Ascending aorta (tissue), 2 donors: ENCODE measurements at regions not wholly inside any gene's neighbourhood (a gene's known extent, or its start where the extent isn't known, plus 50 kb on each side); places are given as distances from the start of the nearest gene placed in this dataset.

Source experiments
- DNase-seq, 2 donors: peaks; one replicate each; pipeline ENCODE4 v3.0.0-alpha.2; 2019; ENCODE audit warnings: low spot score in 2 of 2
- H3K27ac ChIP-seq, 2 donors: fragments of 200-600 bp; sonication (generic); one replicate each; pipeline ENCODE4 v1.5.1; 2016 to 2017; ENCODE audit warnings: mild to moderate bottlenecking in 1 of 2
- H3K27me3 ChIP-seq: fragments of 200-600 bp; sonication (generic); one replicate; pipeline ENCODE4 v1.5.1; 2017
- H3K36me3 ChIP-seq, 2 donors: fragments of 200-600 bp; sonication (generic); one replicate each; pipeline ENCODE4 v1.5.1; 2016
- H3K4me1 ChIP-seq, 2 donors: fragments of 200-600 bp; sonication (generic); one replicate each; pipeline ENCODE4 v1.5.1; 2016 to 2017; ENCODE audit warnings: mild to moderate bottlenecking in 1 of 2
- H3K4me3 ChIP-seq, 2 donors: fragments of 200-600 bp; sonication (generic); one replicate each; pipeline ENCODE4 v1.5.1; 2016 to 2017; ENCODE audit warnings: mild to moderate bottlenecking in 1 of 2
- H3K9me3 ChIP-seq, 2 donors: fragments of 200-600 bp; sonication (generic); one replicate each; pipeline ENCODE4 v1.5.1; 2016
- CTCF ChIP-seq, 3 experiments: fragments of 200-600 bp in 2 of 3; fragments of 450-650 bp in 1 of 3; sonication (generic) in 2 of 3; IDR thresholded peaks; one replicate each; pipeline ENCODE4 v1.5.1; 2016 to 2019; ENCODE audit warnings: antibody characterized with exemption in 3 of 3, mild to moderate bottlenecking in 1 of 3, moderate library complexity in 1 of 3
- intact Hi-C: fragments of 100-400 bp; cut with DNase I; formaldehyde crosslinking; loops from one replicate; pipeline ENCODE4 v1.15.1; 2023

- Histone ChIP-seq H3K9me3 (no peaks in the 10 kb centered on the region), H3K27me3 (no peaks in the 10 kb centered on the region), H3K4me1 (peaks cover 0 to 7% of the 10 kb centered on the region in 2 donors), H3K27ac (no peak overlapping the region), H3K36me3 (no peaks in the 10 kb centered on the region), H3K4me3 (no peak overlapping the region)
- no peak for DNase-seq
- TF ChIP-seq CTCF (IDR thresholded peaks at IDR 0.05) = no peak
- intact Hi-C loops = no loop called here
These were observed 230.8 kb upstream of the CEP162 start for GRCh38 chr6:84458271-84458670.

GRCh38 chr6:84457276-84457675 is 229.8 kb upstream of the CEP162 start:
- Histone ChIP-seq H3K4me1 (peaks cover 0 to 5% of the 10 kb centered on the region in 2 donors), H3K36me3 (no peaks in the 10 kb centered on the region), H3K27me3 (no peaks in the 10 kb centered on the region), H3K4me3 (no peak overlapping the region), H3K9me3 (no peaks in the 10 kb centered on the region), H3K27ac (no peak overlapping the region)
- no peak for DNase-seq
- no peak for TF ChIP-seq CTCF (IDR thresholded peaks at IDR 0.05)
- intact Hi-C loops = no loop called here

- no peaks in the 10 kb centered on the region for H3K9me3 ChIP-seq
- H3K4me3 ChIP-seq = no peak overlapping the region
- H3K4me1 ChIP-seq = peaks cover 0 to 5% of the 10 kb centered on the region in 2 donors
- TF ChIP-seq CTCF (IDR thresholded peaks at IDR 0.05) = no peak
- H3K27me3 ChIP-seq = no peaks in the 10 kb centered on the region
- no peak overlapping the region for H3K27ac ChIP-seq
- intact Hi-C loops = no loop called here
- H3K36me3 ChIP-seq = no peaks in the 10 kb centered on the region
- no peak for DNase-seq
These were observed 229.4 kb upstream of the CEP162 start for GRCh38 chr6:84456803-84457202.

GRCh38 chr6:84455511-84456029 is 228.1 kb upstream of the CEP162 start:
- intact Hi-C loops = no loop called here
- no peaks in the 10 kb centered on the region for H3K9me3 ChIP-seq
- no peak for DNase-seq
- TF ChIP-seq CTCF (IDR thresholded peaks at IDR 0.05) = no peak
- H3K4me3 ChIP-seq = no peak overlapping the region
- H3K27ac ChIP-seq = no peak overlapping the region
- no peaks in the 10 kb centered on the region for H3K36me3 ChIP-seq
- H3K27me3 ChIP-seq = no peaks in the 10 kb centered on the region
- H3K4me1 ChIP-seq = peaks cover 0 to 2% of the 10 kb centered on the region in 2 donors

- no peaks in the 10 kb centered on the region for H3K36me3 ChIP-seq
- no peak for TF ChIP-seq CTCF (IDR thresholded peaks at IDR 0.05)
These were observed 226.1 kb upstream of the CEP162 start for GRCh38 chr6:84453499-84453898.

GRCh38 chr6:84450018-84450417 is 222.6 kb upstream of the CEP162 start:
- Histone ChIP-seq H3K4me1 (no peaks in the 10 kb centered on the region), H3K9me3 (no peaks in the 10 kb centered on the region), H3K27me3 (no peaks in the 10 kb centered on the region), H3K27ac (no peak overlapping the region), H3K36me3 (no peaks in the 10 kb centered on the region), H3K4me3 (no peak overlapping the region)
- intact Hi-C loops = no loop called here
- TF ChIP-seq CTCF (IDR thresholded peaks at IDR 0.05) = no peak
- no peak for DNase-seq

More at GRCh38 chr6:84453499-84453898, 226.1 kb upstream of the CEP162 start:
- no peak for DNase-seq
- Histone ChIP-seq H3K27me3 (no peaks in the 10 kb centered on the region), H3K9me3 (no peaks in the 10 kb centered on the region), H3K27ac (no peak overlapping the region), H3K4me1 (no peaks in the 10 kb centered on the region), H3K4me3 (no peak overlapping the region)
- intact Hi-C loops = no loop called here
